ENCODE measurements at regions not wholly inside any gene's neighbourhood (a gene's known extent, or its start where the extent isn't known, plus 50 kb on each side); places are given as distances from the start of the nearest gene placed in this dataset.

DNA sequence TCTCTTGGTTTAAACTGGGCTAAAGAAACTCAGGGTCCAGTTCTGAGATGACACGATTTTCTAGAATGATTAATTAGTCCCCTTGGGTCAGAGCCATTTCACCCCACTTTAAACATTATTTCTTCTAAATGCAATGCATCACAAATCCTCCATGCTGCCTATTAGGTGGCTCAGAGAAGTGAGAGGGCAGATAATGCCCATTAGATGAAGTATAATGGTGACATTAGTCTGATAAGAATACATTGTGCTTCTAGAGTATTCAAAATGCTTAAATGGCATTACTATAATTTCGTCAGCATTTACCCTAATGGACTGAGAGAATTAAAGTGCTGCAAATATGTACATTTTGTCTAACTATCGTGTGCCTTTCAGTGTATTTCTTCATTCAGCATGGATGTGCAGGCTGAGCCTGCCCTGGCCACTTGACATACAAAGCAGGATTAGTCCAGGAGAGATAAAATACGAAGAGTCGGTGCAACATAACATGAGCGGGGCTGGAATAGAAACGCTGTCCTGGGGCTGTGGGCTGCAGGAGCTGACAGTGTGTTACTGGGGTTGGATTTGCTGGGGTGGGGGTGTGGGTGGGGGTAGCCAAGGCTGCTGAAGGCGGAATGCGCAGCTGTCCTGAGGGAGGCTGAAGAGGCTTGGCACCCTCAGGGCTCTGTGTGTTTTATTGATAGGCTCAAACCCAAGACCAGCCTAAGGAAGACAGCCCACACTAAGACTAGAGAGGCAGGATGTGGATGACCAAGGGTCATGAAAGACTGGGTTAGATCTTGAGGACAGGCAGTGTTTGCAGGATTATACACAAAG lies 52.8 kb upstream of the KLF6 start:
- POLR2A ChIA-PET: interaction anchor here (1.0 kb wide), 1 partner anchor 53 kb away, joined by 3 read pairs; the partner anchor contains the start of gene KLF6
- H3K4me1 ChIP-seq (ENCODE audit: control insufficient read depth, insufficient read depth, low read length): peaks cover 3% of the 10 kb centered on the region; the same call in 1 of the 2 replicates

DNA sequence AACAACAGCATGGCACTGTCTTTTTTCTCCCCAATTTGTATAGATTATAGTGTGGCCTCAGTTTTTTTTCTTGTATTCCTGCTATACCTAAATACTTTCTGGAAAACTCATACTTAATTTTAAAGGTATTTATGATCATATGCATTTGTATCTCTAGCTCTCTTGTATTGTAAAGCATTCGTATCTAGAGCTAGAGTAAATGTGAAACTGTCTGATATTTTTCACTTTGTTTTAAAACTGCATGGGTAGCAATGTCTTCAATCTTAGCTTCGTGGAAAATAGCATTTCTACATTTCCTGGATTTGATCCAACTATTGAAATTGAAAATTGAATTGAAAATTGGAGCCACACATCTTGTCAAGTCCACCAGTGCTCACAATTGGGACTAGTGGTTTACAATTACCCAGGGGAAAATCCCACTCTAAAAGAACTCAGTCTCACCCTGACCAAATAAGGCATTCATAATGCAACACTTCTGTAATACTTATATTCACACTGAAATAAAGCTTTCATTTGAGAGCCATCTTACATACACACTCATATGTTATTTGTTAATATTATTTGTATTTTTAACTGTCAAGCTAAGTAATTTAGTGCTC lies 51.3 kb upstream of the KLF6 start:
- Histone ChIP-seq H3K4me1 (ENCODE audit: control insufficient read depth, insufficient read depth, low read length) (peaks cover 3% of the 10 kb centered on the region; the same call in 1 of the 2 replicates), H3K9me3 (ENCODE audit: control insufficient read depth, insufficient read depth, low read depth, low read length) (no peaks in the 10 kb centered on the region), H3K27ac (ENCODE audit: extremely low read depth, low read depth, low read length) (no peak overlapping the region), H3K36me3 (ENCODE audit: control insufficient read depth in 2 of 2, insufficient read depth in 1 of 2, low read length in 2 of 2) (no peaks in the 10 kb centered on the region), H3K4me3 (ENCODE audit: low read depth, low read length) (no peak overlapping the region)
- POLR2A ChIA-PET: interaction anchor here (2.0 kb wide), 1 partner anchor 51 kb away, joined by 10 read pairs; the partner anchor contains the start of gene KLF6
- no peak for TF ChIP-seq ZNF211 (tag by site-specific recombination; IDR thresholded peaks at IDR 0.05; ENCODE audit: low read depth)
- TF ChIP-seq ZFP69B (tag by site-specific recombination; IDR thresholded peaks at IDR 0.05): no peak
- TF ChIP-seq ZNF768 (tag by site-specific recombination; IDR thresholded peaks at IDR 0.05): no peak
- TF ChIP-seq REPIN1 (tag by site-specific recombination; IDR thresholded peaks at IDR 0.05; ENCODE audit: low read depth): no peak
- TF ChIP-seq ZNF366 (tag by site-specific recombination; conservative IDR thresholded peaks at IDR 0.05): no peak
- CTCF ChIA-PET: interaction anchor here (0.7 kb wide), 1 partner anchor 172 kb away, joined by 6 read pairs; no protein-coding TSS in a partner anchor

More for the DNA sequence above, 52.8 kb upstream of the KLF6 start:
- Histone ChIP-seq H3K36me3 (ENCODE audit: control insufficient read depth in 2 of 2, insufficient read depth in 1 of 2, low read length in 2 of 2) (no peaks in the 10 kb centered on the region), H3K4me3 (ENCODE audit: low read depth, low read length) (no peak overlapping the region), H3K9me3 (ENCODE audit: control insufficient read depth, insufficient read depth, low read depth, low read length) (no peaks in the 10 kb centered on the region), H3K27ac (ENCODE audit: extremely low read depth, low read depth, low read length) (no peak overlapping the region)
- CTCF ChIA-PET: no interaction called here
- TF ChIP-seq EGR2 (tag by site-specific recombination; IDR thresholded peaks at IDR 0.05; ENCODE audit: low read depth): peak; percentile 47; the same call in 1 of the 2 replicates
- TF ChIP-seq ZNF394 (tag by site-specific recombination; IDR thresholded peaks at IDR 0.05; ENCODE audit: borderline replicate concordance): no peak

DNA sequence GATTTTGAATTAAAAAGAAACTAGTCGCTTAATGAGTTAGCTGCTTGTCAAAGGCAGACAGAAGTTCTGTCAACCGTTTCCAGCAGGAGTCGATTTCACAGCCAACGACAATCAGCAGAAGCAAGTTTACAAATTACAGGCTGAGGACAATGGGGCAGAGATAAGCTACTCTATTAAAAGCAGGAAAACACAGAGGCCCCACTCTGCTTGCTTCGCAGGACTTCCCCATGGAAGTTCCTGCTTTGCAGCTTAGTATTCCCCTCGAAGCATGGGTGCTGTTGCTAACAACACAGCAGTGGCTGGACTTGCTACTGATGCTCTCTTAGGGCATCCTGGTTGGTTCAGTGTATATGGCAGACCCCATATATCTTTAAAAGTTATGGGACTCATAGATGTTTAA lies 50.8 kb upstream of the KLF6 start:
- H3K27ac ChIP-seq (ENCODE audit: extremely low read depth, low read depth, low read length): no peak overlapping the region
- peaks cover 3% of the 10 kb centered on the region; the same call in 1 of the 2 replicates for H3K4me1 ChIP-seq (ENCODE audit: control insufficient read depth, insufficient read depth, low read length)
- ChIA-PET CTCF (interaction anchor here (0.7 kb wide), 1 partner anchor 173 kb away, joined by 6 read pairs; no protein-coding TSS in a partner anchor), POLR2A (interaction anchor here (2.0 kb wide), 1 partner anchor 50 kb away, joined by 10 read pairs; the partner anchor contains the start of gene KLF6)
- H3K4me3 ChIP-seq (ENCODE audit: low read depth, low read length): no peak overlapping the region
- H3K9me3 ChIP-seq (ENCODE audit: control insufficient read depth, insufficient read depth, low read depth, low read length): no peaks in the 10 kb centered on the region
- H3K36me3 ChIP-seq (ENCODE audit: control insufficient read depth in 2 of 2, insufficient read depth in 1 of 2, low read length in 2 of 2): no peaks in the 10 kb centered on the region
- TF ChIP-seq ZNF157 (tag by site-specific recombination; IDR thresholded peaks at IDR 0.05) (no peak), ZNF341 (tag by site-specific recombination; IDR thresholded peaks at IDR 0.05; ENCODE audit: low read depth) (no peak), BCL11B (tag by site-specific recombination; IDR thresholded peaks at IDR 0.05; ENCODE audit: low read depth) (no peak), ZBTB17 (tag by site-specific recombination; IDR thresholded peaks at IDR 0.05) (0 out of 2 replicates have a peak, but pooled peaks have one; percentile 18), ZNF132 (tag by site-specific recombination; IDR thresholded peaks at IDR 0.05; ENCODE audit: borderline replicate concordance) (no peak), ZNF626 (tag by site-specific recombination; IDR thresholded peaks at IDR 0.05) (no peak), ZNF394 (tag by site-specific recombination; IDR thresholded peaks at IDR 0.05; ENCODE audit: borderline replicate concordance) (peak; percentile 27; the same call in 1 of the 2 replicates), ZNF529 (tag by site-specific recombination; IDR thresholded peaks at IDR 0.05; ENCODE audit: insufficient replicate concordance) (no peak), SP7 (tag by site-specific recombination; IDR thresholded peaks at IDR 0.05) (peak; percentile 54; the same call in 1 of the 2 replicates), GFI1B (tag by site-specific recombination; IDR thresholded peaks at IDR 0.05) (no peak), ZNF335 (tag by site-specific recombination; conservative IDR thresholded peaks at IDR 0.05) (no peak), TRIM28 (IDR thresholded peaks at IDR 0.05; ENCODE audit: borderline replicate concordance, low read length) (peak; percentile 54; the same call in 1 of the 2 replicates), SETDB1 (IDR thresholded peaks at IDR 0.05; ENCODE audit: insufficient read length, low read length) (no peak)
- TF ChIP-seq, protein P1, sequence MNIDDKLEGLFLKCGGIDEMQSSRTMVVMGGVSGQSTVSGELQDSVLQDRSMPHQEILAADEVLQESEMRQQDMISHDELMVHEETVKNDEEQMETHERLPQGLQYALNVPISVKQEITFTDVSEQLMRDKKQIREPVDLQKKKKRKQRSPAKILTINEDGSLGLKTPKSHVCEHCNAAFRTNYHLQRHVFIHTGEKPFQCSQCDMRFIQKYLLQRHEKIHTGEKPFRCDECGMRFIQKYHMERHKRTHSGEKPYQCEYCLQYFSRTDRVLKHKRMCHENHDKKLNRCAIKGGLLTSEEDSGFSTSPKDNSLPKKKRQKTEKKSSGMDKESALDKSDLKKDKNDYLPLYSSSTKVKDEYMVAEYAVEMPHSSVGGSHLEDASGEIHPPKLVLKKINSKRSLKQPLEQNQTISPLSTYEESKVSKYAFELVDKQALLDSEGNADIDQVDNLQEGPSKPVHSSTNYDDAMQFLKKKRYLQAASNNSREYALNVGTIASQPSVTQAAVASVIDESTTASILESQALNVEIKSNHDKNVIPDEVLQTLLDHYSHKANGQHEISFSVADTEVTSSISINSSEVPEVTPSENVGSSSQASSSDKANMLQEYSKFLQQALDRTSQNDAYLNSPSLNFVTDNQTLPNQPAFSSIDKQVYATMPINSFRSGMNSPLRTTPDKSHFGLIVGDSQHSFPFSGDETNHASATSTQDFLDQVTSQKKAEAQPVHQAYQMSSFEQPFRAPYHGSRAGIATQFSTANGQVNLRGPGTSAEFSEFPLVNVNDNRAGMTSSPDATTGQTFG (tag by site-specific recombination; IDR thresholded peaks at IDR 0.05; ENCODE audit: borderline replicate concordance): no peak
- TF ChIP-seq, protein P2, sequence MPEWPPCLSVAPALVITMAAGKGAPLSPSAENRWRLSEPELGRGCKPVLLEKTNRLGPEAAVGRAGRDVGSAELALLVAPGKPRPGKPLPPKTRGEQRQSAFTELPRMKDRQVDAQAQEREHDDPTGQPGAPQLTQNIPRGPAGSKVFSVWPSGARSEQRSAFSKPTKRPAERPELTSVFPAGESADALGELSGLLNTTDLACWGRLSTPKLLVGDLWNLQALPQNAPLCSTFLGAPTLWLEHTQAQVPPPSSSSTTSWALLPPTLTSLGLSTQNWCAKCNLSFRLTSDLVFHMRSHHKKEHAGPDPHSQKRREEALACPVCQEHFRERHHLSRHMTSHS (tag by site-specific recombination; IDR thresholded peaks at IDR 0.05): no peak
- TF ChIP-seq, protein P3, sequence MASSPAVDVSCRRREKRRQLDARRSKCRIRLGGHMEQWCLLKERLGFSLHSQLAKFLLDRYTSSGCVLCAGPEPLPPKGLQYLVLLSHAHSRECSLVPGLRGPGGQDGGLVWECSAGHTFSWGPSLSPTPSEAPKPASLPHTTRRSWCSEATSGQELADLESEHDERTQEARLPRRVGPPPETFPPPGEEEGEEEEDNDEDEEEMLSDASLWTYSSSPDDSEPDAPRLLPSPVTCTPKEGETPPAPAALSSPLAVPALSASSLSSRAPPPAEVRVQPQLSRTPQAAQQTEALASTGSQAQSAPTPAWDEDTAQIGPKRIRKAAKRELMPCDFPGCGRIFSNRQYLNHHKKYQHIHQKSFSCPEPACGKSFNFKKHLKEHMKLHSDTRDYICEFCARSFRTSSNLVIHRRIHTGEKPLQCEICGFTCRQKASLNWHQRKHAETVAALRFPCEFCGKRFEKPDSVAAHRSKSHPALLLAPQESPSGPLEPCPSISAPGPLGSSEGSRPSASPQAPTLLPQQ (tag by site-specific recombination; IDR thresholded peaks at IDR 0.05): 0 out of 2 replicates have a peak, but pooled peaks have one; percentile 37
- TF ChIP-seq, protein P4, sequence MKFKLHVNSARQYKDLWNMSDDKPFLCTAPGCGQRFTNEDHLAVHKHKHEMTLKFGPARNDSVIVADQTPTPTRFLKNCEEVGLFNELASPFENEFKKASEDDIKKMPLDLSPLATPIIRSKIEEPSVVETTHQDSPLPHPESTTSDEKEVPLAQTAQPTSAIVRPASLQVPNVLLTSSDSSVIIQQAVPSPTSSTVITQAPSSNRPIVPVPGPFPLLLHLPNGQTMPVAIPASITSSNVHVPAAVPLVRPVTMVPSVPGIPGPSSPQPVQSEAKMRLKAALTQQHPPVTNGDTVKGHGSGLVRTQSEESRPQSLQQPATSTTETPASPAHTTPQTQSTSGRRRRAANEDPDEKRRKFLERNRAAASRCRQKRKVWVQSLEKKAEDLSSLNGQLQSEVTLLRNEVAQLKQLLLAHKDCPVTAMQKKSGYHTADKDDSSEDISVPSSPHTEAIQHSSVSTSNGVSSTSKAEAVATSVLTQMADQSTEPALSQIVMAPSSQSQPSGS (tag by site-specific recombination; IDR thresholded peaks at IDR 0.05; ENCODE audit: low read depth): no peak
